ENCODE measurements at regions not wholly inside any gene's neighbourhood (a gene's known extent, or its start where the extent isn't known, plus 50 kb on each side); places are given as distances from the start of the nearest gene placed in this dataset.

- TF ChIP-seq CTCF (IDR thresholded peaks at IDR 0.05; ENCODE audit: low read depth, low read length, poor library complexity, severe bottlenecking) (no peak), EZH2phosphoT487 (IDR thresholded peaks at IDR 0.05; ENCODE audit: borderline replicate concordance, low read length) (no peak)
Measured at GRCh38 chr4:17081179-17081578, 182.7 kb upstream of the LDB2 start.

Measured in DOHH2 (cell line).